Karpas-422 (cell line): ENCODE measurements at regions not wholly inside any gene's neighbourhood (a gene's known extent, or its start where the extent isn't known, plus 50 kb on each side); places are given as distances from the start of the nearest gene placed in this dataset.

Experiments
- DNase-seq: peaks from one replicate; pipeline ENCODE4 v3.0.0-alpha.2; 2015
- H2AFZ ChIP-seq: fragments of 200-600 bp; sonication (generic); 2 replicates; pipeline ENCODE4 v1.6.1; 2014; ENCODE audit warnings: antibody characterized with exemption, low read length, mixed read lengths
- H3K27ac ChIP-seq: fragments of 200-600 bp; sonication (generic); 2 replicates; pipeline ENCODE4 v1.5.1; 2014; ENCODE audit warnings: mild to moderate bottlenecking, low read length, moderate library complexity
- H3K27me3 ChIP-seq: fragments of 200-600 bp; sonication (generic); 2 replicates; pipeline ENCODE4 v1.6.1; 2014; ENCODE audit warnings: low read length, mixed read lengths
- H3K36me3 ChIP-seq: fragments of 200-600 bp; sonication (generic); 2 replicates; pipeline ENCODE4 v1.6.1; 2014; ENCODE audit warnings: low read length, mixed read lengths; ENCODE audit not compliant: insufficient read depth
- H3K4me1 ChIP-seq: fragments of 200-600 bp; sonication (generic); 2 replicates; pipeline ENCODE4 v1.6.1; 2014; ENCODE audit warnings: mild to moderate bottlenecking, low read length, mixed read lengths
- H3K4me2 ChIP-seq: fragments of 200-600 bp; sonication (generic); 2 replicates; pipeline ENCODE4 v1.6.1; 2014; ENCODE audit warnings: low read length, low read depth, mild to moderate bottlenecking; ENCODE audit not compliant: poor library complexity, severe bottlenecking
- H3K4me3 ChIP-seq: fragments of 200-600 bp; sonication (generic); 2 replicates; pipeline ENCODE4 v1.5.1; 2014; ENCODE audit warnings: mild to moderate bottlenecking, antibody characterized with exemption, low read length, mixed read lengths
- H3K79me2 ChIP-seq: fragments of 200-600 bp; sonication (generic); 2 replicates; pipeline ENCODE4 v1.6.1; 2014; ENCODE audit warnings: mild to moderate bottlenecking, low read length, mixed read lengths
- H3K9ac ChIP-seq: fragments of 200-600 bp; sonication (generic); 2 replicates; pipeline ENCODE4 v1.6.0; 2014; ENCODE audit warnings: low read length
- H3K9me2 ChIP-seq: fragments of 200-600 bp; sonication (generic), shearing (Covaris generic); replicated peaks from 2 replicates; pipeline ENCODE4 v1.6.0; 2014; ENCODE audit warnings: mild to moderate bottlenecking, low read length, moderate library complexity; ENCODE audit not compliant: insufficient read depth
- H3K9me3 ChIP-seq: fragments of 300-700, 200-600 bp; sonication (generic); 2 replicates; pipeline ENCODE4 v1.6.1; 2014; ENCODE audit warnings: low read length, mixed read lengths
- H4K20me1 ChIP-seq: fragments of 200-600 bp; sonication (generic); 2 replicates; pipeline ENCODE4 v1.6.1; 2014; ENCODE audit warnings: mild to moderate bottlenecking, antibody characterized with exemption, low read length, low read depth; ENCODE audit not compliant: insufficient read depth

DNA sequence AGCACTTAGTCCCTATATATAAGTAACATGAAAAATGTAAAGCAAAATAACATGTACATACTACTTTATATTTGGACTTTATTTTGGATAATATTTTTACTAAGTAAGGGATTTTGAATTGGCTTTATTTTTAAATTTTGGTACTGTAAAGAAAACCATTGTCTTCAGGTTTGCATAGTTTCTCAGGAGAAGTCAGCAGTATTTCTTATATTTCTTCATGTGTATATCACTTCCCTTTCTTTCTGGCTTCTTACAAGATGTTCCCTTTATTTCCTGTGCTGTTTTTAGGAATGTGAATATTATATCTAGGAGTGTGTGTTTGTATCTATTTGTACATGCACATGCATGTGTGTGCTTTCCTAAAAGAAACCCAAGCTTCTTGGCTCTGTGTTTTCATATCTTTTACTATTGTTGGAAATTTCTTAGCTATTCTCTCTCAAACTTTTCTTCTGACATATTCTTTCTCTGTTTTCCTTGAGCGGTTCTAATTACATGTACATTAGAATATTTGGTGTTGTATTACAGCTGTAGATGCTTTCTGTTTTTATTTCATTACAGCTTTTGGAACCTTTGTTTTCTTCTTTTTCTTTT is 1549.7 kb upstream of the ACVR2A start:
- no peaks in the 10 kb centered on the region for H3K4me1 ChIP-seq
- H3K27me3 ChIP-seq = no peaks in the 10 kb centered on the region
- H3K36me3 ChIP-seq = no peaks in the 10 kb centered on the region
- no peaks in the 10 kb centered on the region for H3K9me2 ChIP-seq
- no peak overlapping the region for H3K9ac ChIP-seq
- peaks cover 7% of the 10 kb centered on the region; the same call in 1 of the 2 replicates for H3K9me3 ChIP-seq
- H2AFZ ChIP-seq = no peak overlapping the region
- no peak overlapping the region for H3K4me3 ChIP-seq
- H3K4me2 ChIP-seq = no peak overlapping the region
- no peak overlapping the region for H3K27ac ChIP-seq
- no peak for DNase-seq
- H3K79me2 ChIP-seq = no peaks in the 10 kb centered on the region
- H4K20me1 ChIP-seq = no peaks in the 10 kb centered on the region

DNA sequence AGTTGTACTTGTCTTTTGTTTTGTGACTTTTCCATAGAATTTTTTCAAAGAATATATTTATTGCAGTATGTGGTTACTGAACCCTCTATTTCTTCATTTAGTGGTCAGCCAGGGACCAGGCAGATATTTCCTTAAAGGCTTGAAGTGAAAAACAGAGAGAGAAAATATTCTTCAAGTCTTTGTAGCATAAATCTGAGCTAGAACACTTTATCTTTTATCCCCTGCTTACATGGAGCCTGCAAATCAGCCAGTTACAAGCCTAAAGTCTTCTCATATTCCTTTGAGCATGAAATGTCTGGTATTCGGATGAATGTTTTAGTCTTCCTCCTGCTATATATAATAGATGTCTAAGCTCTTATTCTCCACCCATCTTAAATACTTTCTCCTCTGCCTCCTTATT is 1557.5 kb upstream of the ACVR2A start:
- Histone ChIP-seq H3K36me3 (no peaks in the 10 kb centered on the region), H4K20me1 (no peaks in the 10 kb centered on the region), H3K4me3 (no peak overlapping the region), H3K27ac (no peak overlapping the region), H3K9me2 (no peaks in the 10 kb centered on the region), H3K79me2 (no peaks in the 10 kb centered on the region), H3K4me1 (no peaks in the 10 kb centered on the region), H3K9me3 (peaks cover 3% of the 10 kb centered on the region; the same call in 1 of the 2 replicates), H3K4me2 (no peak overlapping the region), H3K27me3 (no peaks in the 10 kb centered on the region), H3K9ac (no peak overlapping the region), H2AFZ (no peak overlapping the region)
- no peak for DNase-seq

DNA sequence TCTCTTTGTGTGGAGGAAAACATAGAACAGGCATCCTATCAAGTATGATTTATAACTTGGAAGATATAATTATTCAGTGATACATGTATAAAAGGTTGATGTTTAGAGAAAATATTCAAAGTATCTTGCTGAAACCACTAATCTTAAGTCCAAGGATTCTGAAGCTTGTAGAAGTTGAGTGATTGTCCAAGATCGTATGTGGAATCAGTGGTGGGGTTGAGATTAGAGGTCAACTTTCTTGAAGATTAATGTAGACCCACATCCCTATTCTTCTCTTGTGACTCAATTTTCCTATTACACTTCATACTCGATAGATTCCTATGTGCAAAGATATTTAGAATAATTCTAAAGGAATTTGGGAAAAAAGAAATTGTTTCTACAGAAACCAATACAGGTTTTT is 1565.9 kb upstream of the ACVR2A start:
- H4K20me1 ChIP-seq = no peaks in the 10 kb centered on the region
- H2AFZ ChIP-seq = no peak overlapping the region
- no peak overlapping the region for H3K9ac ChIP-seq
- no peaks in the 10 kb centered on the region for H3K27me3 ChIP-seq
- no peaks in the 10 kb centered on the region for H3K36me3 ChIP-seq
- no peak overlapping the region for H3K27ac ChIP-seq
- no peak overlapping the region for H3K4me3 ChIP-seq
- no peaks in the 10 kb centered on the region for H3K79me2 ChIP-seq
- H3K9me2 ChIP-seq = no peaks in the 10 kb centered on the region
- no peaks in the 10 kb centered on the region for H3K9me3 ChIP-seq
- no peak overlapping the region for H3K4me2 ChIP-seq
- no peaks in the 10 kb centered on the region for H3K4me1 ChIP-seq
- DNase-seq = no peak

- H3K79me2 ChIP-seq = no peaks in the 10 kb centered on the region
- no peaks in the 10 kb centered on the region for H3K36me3 ChIP-seq
- H2AFZ ChIP-seq = no peak overlapping the region
- H3K9me2 ChIP-seq = no peaks in the 10 kb centered on the region
- no peak for DNase-seq
- no peaks in the 10 kb centered on the region for H3K4me1 ChIP-seq
- H3K4me3 ChIP-seq = no peak overlapping the region
- no peaks in the 10 kb centered on the region for H4K20me1 ChIP-seq
- H3K9ac ChIP-seq = no peak overlapping the region
- H3K27me3 ChIP-seq = no peaks in the 10 kb centered on the region
- H3K4me2 ChIP-seq = no peak overlapping the region
- H3K27ac ChIP-seq = no peak overlapping the region
- H3K9me3 ChIP-seq = no peaks in the 10 kb centered on the region
Measured at GRCh38 chr2:146271131-146271831, 1573.5 kb upstream of the ACVR2A start.

DNA sequence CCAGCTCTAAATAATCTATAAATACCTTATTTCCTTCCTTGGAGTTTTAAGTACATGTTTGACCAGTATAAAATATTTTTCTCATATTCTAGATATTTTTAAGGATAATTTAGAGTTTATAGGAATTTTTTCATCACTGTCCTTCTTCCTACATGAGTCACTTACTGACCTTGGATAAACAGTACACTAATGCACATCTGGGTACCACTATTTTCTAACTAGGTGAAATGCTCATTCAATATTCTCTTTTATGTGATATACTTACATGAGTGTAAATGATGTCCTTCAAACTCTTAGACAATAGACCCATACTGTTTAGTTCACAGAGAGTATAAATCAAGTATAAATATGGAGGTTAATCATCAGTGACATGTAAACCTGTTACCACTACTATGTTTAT is 1574.2 kb upstream of the ACVR2A start:
- H3K4me3 ChIP-seq = no peak overlapping the region
- no peaks in the 10 kb centered on the region for H3K79me2 ChIP-seq
- no peaks in the 10 kb centered on the region for H4K20me1 ChIP-seq
- H3K9ac ChIP-seq = no peak overlapping the region
- DNase-seq = no peak
- no peak overlapping the region for H3K27ac ChIP-seq
- no peaks in the 10 kb centered on the region for H3K36me3 ChIP-seq
- H3K9me2 ChIP-seq = no peaks in the 10 kb centered on the region
- no peaks in the 10 kb centered on the region for H3K9me3 ChIP-seq
- no peaks in the 10 kb centered on the region for H3K4me1 ChIP-seq
- no peaks in the 10 kb centered on the region for H3K27me3 ChIP-seq
- H2AFZ ChIP-seq = no peak overlapping the region
- no peak overlapping the region for H3K4me2 ChIP-seq

GRCh38 chr2:146267093-146267492 is 1577.7 kb upstream of the ACVR2A start:
- no peaks in the 10 kb centered on the region for H3K36me3 ChIP-seq
- no peaks in the 10 kb centered on the region for H3K79me2 ChIP-seq
- H2AFZ ChIP-seq = no peak overlapping the region
- no peak overlapping the region for H3K27ac ChIP-seq
- no peak overlapping the region for H3K4me2 ChIP-seq
- DNase-seq = no peak
- H3K27me3 ChIP-seq = no peaks in the 10 kb centered on the region
- no peaks in the 10 kb centered on the region for H3K4me1 ChIP-seq
- H3K9me3 ChIP-seq = no peaks in the 10 kb centered on the region
- no peaks in the 10 kb centered on the region for H4K20me1 ChIP-seq
- H3K4me3 ChIP-seq = no peak overlapping the region
- no peaks in the 10 kb centered on the region for H3K9me2 ChIP-seq
- no peak overlapping the region for H3K9ac ChIP-seq

GRCh38 chr2:146265656-146266055 is 1579.2 kb upstream of the ACVR2A start:
- Histone ChIP-seq H3K27ac (no peak overlapping the region), H3K4me3 (no peak overlapping the region), H3K9me3 (no peaks in the 10 kb centered on the region), H3K9ac (no peak overlapping the region), H3K4me2 (no peak overlapping the region), H2AFZ (no peak overlapping the region), H3K79me2 (no peaks in the 10 kb centered on the region), H3K4me1 (no peaks in the 10 kb centered on the region), H3K36me3 (no peaks in the 10 kb centered on the region), H3K9me2 (no peaks in the 10 kb centered on the region), H4K20me1 (no peaks in the 10 kb centered on the region), H3K27me3 (no peaks in the 10 kb centered on the region)
- DNase-seq = no peak

GRCh38 chr2:146262606-146263005 is 1582.2 kb upstream of the ACVR2A start:
- H3K4me3 ChIP-seq = no peak overlapping the region
- no peaks in the 10 kb centered on the region for H3K79me2 ChIP-seq
- no peak overlapping the region for H3K9ac ChIP-seq
- H3K4me1 ChIP-seq = no peaks in the 10 kb centered on the region
- no peaks in the 10 kb centered on the region for H3K9me2 ChIP-seq
- H3K27me3 ChIP-seq = no peaks in the 10 kb centered on the region
- H3K36me3 ChIP-seq = no peaks in the 10 kb centered on the region
- H4K20me1 ChIP-seq = no peaks in the 10 kb centered on the region
- H2AFZ ChIP-seq = no peak overlapping the region
- DNase-seq = no peak
- no peak overlapping the region for H3K4me2 ChIP-seq
- no peak overlapping the region for H3K27ac ChIP-seq
- H3K9me3 ChIP-seq = no peaks in the 10 kb centered on the region
